Gastroesophageal sphincter (tissue), 4 donors: ENCODE measurements at regions not wholly inside any gene's neighbourhood (a gene's known extent, or its start where the extent isn't known, plus 50 kb on each side); places are given as distances from the start of the nearest gene placed in this dataset.

Experiments used
- ATAC-seq: fragments of 150-250 bp; one replicate; pipeline ENCODE4 v1.9.1; 2016; ENCODE audit warnings: mild to moderate bottlenecking, moderate library complexity
- H3K27ac ChIP-seq, 4 donors: fragments of 200-600 bp; sonication (generic) in 3 of 4; 1 replicate in 3 of 4; 2 replicates in 1 of 4; pipeline ENCODE4 v1.5.1; 2016 to 2019
- H3K27me3 ChIP-seq: fragments of 200-600 bp; sonication (generic); one replicate; pipeline ENCODE4 v1.5.1; 2019
- H3K36me3 ChIP-seq, 2 donors: fragments of 200-600 bp; sonication (generic); one replicate each; pipeline ENCODE4 v1.5.1; 2019; ENCODE audit warnings: control low read depth in 1 of 2
- H3K4me1 ChIP-seq, 3 donors: fragments of 200-600 bp; sonication (generic); 1 replicate in 2 of 3; 2 replicates in 1 of 3; pipeline ENCODE4 v1.5.1; 2016 to 2019; ENCODE audit warnings: control low read depth in 2 of 3
- H3K4me3 ChIP-seq, 2 donors: fragments of 200-600 bp; sonication (generic); one replicate each; pipeline ENCODE4 v1.5.1; 2019; ENCODE audit warnings: mild to moderate bottlenecking in 1 of 2, moderate library complexity in 1 of 2
- H3K9me3 ChIP-seq, 3 donors: fragments of 200-600 bp; sonication (generic); one replicate each; pipeline ENCODE4 v1.5.1; 2017 to 2019; ENCODE audit warnings: control low read depth in 2 of 3
- EP300 ChIP-seq: sonication (generic); formaldehyde crosslinking; IDR thresholded peaks from one replicate; pipeline ENCODE4 v1.6.1; 2017; ENCODE audit warnings: antibody characterized with exemption, mild to moderate bottlenecking
- POLR2A ChIP-seq, 2 donors: fragments of 450-650 bp; IDR thresholded peaks; one replicate each; pipeline ENCODE4 v1.6.1; 2017; ENCODE audit warnings: antibody characterized with exemption in 2 of 2, mild to moderate bottlenecking in 2 of 2, moderate library complexity in 1 of 2
- POLR2AphosphoS5 ChIP-seq: sonication (generic); formaldehyde crosslinking; IDR thresholded peaks from one replicate; pipeline ENCODE4 v1.6.1; 2017; ENCODE audit warnings: antibody characterized with exemption
- WGBS, 2 donors: methylation state at CpG; one replicate each; pipeline ENCODE4 v1.1.5; 2018; ENCODE audit warnings: low coverage in 1 of 2; 5-methylcytosine and 5-hydroxymethylcytosine counted together
- TF ChIP-seq, protein P1 (sequence below), 4 experiments: fragments of 200-600 bp in 2 of 4; fragments of 450-650 bp in 2 of 4; sonication (generic) in 1 of 4; IDR thresholded peaks; one replicate each; pipeline ENCODE4 v1.5.1; 2017 to 2019; ENCODE audit warnings: antibody characterized with exemption in 4 of 4, mild to moderate bottlenecking in 2 of 4, moderate library complexity in 2 of 4

DNA sequence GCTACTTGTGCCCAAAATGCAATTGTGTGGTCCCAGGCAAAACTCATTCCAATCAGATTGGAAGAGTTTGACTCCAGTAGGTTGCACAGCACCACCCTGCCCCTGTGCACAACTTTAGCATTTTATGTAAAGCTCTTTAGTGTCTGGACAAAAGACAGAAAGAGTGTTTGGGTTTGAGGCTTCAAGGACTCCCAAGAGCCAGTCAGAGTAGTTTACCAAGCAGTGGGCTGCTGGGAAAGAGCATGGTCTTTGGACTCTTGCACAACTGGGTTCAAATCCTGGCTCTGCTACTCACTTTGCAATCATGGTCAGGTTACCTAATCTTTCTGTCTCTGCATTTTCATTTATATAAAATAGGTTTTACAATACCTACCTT is 75.8 kb upstream of the UMPS start:
- Histone ChIP-seq H3K4me1 (no peaks in the 10 kb centered on the region), H3K27me3 (no peaks in the 10 kb centered on the region), H3K4me3 (no peak overlapping the region), H3K9me3 (no peaks in the 10 kb centered on the region), H3K27ac (no peak overlapping the region), H3K36me3 (peaks cover 0 to 65% of the 10 kb centered on the region in 2 donors)
- ATAC-seq, result no peak
- TF ChIP-seq POLR2AphosphoS5, result no peak

DNA sequence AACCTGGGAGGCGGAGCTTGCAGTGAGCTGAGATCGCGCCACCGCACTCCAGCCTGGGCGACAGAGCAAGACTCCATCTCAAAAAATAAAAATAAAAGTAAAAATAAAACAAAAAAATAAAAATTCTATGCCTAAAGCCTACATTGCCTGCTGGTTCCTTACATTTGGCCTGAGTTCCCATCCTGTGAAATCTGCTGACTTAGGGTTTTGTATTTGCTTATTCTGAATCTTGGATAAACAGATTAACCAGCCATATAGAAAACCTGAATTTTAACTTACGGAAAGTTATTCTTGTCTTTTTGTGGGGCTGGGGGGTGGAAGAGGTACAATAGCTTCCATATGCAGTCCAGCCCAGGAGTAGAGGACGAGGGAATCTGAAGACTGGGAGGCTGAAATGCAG is 73.7 kb upstream of the UMPS start:
- 100% methylated on average over 2 of the region's 7 CpGs; no CpG with 5 or more reads in 1 of the 2 donors for WGBS, 2 donors
- no peak overlapping the region for H3K27ac ChIP-seq
- no peak overlapping the region for H3K4me3 ChIP-seq
- H3K27me3 ChIP-seq, result no peaks in the 10 kb centered on the region
- ATAC-seq, result no peak
- TF ChIP-seq POLR2AphosphoS5 (no peak), EP300 (no peak), POLR2A (IDR thresholded peaks at IDR 0.05) (no peak)
- TF ChIP-seq, protein P1, sequence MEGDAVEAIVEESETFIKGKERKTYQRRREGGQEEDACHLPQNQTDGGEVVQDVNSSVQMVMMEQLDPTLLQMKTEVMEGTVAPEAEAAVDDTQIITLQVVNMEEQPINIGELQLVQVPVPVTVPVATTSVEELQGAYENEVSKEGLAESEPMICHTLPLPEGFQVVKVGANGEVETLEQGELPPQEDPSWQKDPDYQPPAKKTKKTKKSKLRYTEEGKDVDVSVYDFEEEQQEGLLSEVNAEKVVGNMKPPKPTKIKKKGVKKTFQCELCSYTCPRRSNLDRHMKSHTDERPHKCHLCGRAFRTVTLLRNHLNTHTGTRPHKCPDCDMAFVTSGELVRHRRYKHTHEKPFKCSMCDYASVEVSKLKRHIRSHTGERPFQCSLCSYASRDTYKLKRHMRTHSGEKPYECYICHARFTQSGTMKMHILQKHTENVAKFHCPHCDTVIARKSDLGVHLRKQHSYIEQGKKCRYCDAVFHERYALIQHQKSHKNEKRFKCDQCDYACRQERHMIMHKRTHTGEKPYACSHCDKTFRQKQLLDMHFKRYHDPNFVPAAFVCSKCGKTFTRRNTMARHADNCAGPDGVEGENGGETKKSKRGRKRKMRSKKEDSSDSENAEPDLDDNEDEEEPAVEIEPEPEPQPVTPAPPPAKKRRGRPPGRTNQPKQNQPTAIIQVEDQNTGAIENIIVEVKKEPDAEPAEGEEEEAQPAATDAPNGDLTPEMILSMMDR (IDR thresholded peaks at IDR 0.05), result no peak
- no peaks in the 10 kb centered on the region for H3K4me1 ChIP-seq
- H3K9me3 ChIP-seq, result no peaks in the 10 kb centered on the region
- H3K36me3 ChIP-seq, result peaks cover 0 to 61% of the 10 kb centered on the region in 2 donors

DNA sequence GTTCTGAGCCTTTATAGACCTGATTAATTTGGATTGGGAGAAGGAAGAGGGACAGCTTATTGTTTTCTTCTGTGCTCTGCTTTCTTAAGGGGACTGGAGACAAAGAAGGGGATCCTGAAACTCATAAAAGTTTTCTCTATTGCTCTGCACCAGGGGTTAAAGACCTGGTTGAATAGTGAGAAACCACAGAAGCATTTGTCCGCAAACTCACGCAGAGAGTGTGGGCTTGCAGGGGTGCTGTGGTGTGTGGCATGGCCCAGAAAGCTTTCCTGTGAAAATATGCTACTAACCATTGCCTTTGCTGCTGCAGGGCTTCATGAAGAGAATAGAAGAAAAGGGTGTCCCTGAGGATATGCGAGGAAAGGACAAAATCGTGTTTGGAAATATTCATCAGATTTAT is 73.1 kb upstream of the UMPS start:
- H3K36me3 ChIP-seq, result peaks cover 0 to 60% of the 10 kb centered on the region in 2 donors
- H3K9me3 ChIP-seq, result no peaks in the 10 kb centered on the region

DNA sequence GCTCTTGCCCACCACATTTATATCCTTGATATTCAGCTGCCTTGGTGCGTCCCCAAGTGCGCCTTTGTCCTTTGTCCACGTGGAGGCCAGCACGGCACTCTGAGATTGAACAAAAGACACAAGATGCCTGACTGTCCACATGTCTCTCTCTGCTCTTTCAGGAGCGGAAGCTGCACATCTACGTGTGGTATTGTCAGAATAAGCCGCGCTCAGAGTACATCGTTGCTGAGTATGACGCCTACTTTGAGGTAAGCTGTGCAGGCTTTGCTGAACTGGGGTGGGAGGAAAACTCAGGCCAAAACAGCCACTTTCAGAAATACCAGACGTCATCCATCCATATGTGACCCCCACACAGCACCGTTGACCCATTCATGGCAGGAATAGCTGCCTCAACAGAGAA is 72.0 kb upstream of the UMPS start:
- peaks cover 0 to 60% of the 10 kb centered on the region in 2 donors for H3K36me3 ChIP-seq
- 94% methylated on average over 7 of the region's 12 CpGs; no CpG with 5 or more reads in 1 of the 2 donors for WGBS, 2 donors
- H3K4me3 ChIP-seq, result no peak overlapping the region
- no peak for TF ChIP-seq EP300
- no peak for TF ChIP-seq POLR2AphosphoS5
- no peak for TF ChIP-seq POLR2A (IDR thresholded peaks at IDR 0.05)
- TF ChIP-seq, protein P1 (IDR thresholded peaks at IDR 0.05), result no peak
- no peaks in the 10 kb centered on the region for H3K27me3 ChIP-seq
- H3K27ac ChIP-seq, result no peak overlapping the region
- no peaks in the 10 kb centered on the region for H3K9me3 ChIP-seq
- no peaks in the 10 kb centered on the region for H3K4me1 ChIP-seq
- ATAC-seq, result no peak

More for the DNA sequence above, 73.1 kb upstream of the UMPS start:
- H3K4me3 ChIP-seq, result no peak overlapping the region
- TF ChIP-seq, protein P1 (IDR thresholded peaks at IDR 0.05), result no peak
- TF ChIP-seq EP300 (no peak), POLR2AphosphoS5 (no peak), POLR2A (IDR thresholded peaks at IDR 0.05) (no peak)
- WGBS, 2 donors, result 86 to 95% methylated on average over 1 to 4 of the region's 4 CpGs
- no peaks in the 10 kb centered on the region for H3K4me1 ChIP-seq
- no peaks in the 10 kb centered on the region for H3K27me3 ChIP-seq
- ATAC-seq, result no peak
- H3K27ac ChIP-seq, result no peak overlapping the region

DNA sequence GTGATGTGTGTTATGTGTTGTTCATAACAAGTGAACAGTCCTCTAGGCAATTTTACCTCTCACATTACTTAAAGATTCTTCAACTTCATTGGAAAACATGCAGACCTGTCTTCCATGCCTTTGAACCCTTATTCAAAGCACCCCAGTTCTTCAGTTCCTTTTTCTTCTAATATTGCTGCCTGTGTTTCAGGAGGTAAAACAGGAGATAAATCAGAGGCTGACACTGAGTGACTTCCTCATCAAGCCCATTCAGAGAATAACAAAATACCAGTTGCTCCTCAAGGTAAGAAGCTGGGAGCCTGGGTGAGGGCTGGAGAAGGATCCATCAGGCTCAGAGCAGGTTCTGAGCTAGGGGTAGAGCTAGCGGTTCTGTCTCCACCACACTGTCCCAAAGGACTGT is 71.1 kb upstream of the UMPS start:
- ATAC-seq, result no peak
- Histone ChIP-seq H3K36me3 (peaks cover 0 to 51% of the 10 kb centered on the region in 2 donors), H3K27me3 (no peaks in the 10 kb centered on the region), H3K9me3 (no peaks in the 10 kb centered on the region), H3K27ac (no peak overlapping the region), H3K4me1 (no peaks in the 10 kb centered on the region), H3K4me3 (no peak overlapping the region)
- WGBS, 2 donors, result no CpG with 5 or more reads among the region's 1 CpG
- TF ChIP-seq EP300 (no peak), POLR2A (IDR thresholded peaks at IDR 0.05) (no peak), POLR2AphosphoS5 (no peak)
- TF ChIP-seq, protein P1 (IDR thresholded peaks at IDR 0.05), result no peak

DNA sequence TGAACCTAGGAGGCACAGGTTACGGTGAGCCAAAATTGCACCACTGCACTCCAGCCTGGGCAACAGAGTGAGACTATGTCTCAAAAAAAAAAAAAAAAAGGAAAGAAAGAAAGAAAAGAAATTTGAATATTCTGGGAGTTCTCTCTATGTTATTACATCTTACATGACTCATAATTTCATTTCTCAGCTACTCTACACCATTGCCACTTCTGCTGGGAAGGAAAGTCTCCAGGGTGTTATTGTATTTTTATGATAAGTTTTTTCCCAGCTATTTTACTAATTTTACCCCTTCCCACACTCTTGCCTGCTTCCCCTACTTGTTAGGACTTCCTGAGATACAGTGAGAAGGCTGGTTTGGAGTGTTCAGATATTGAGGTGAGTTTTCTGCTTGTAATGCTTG is 69.7 kb upstream of the UMPS start:
- Histone ChIP-seq H3K9me3 (no peaks in the 10 kb centered on the region), H3K4me1 (no peaks in the 10 kb centered on the region), H3K27me3 (no peaks in the 10 kb centered on the region), H3K4me3 (no peak overlapping the region), H3K27ac (no peak overlapping the region), H3K36me3 (peaks cover 0 to 44% of the 10 kb centered on the region in 2 donors)
- TF ChIP-seq POLR2AphosphoS5 (no peak), EP300 (no peak), POLR2A (IDR thresholded peaks at IDR 0.05) (no peak)
- TF ChIP-seq, protein P1 (IDR thresholded peaks at IDR 0.05), result no peak
- WGBS, 2 donors, result 91 to 100% methylated on average over 1 of the region's 1 CpG
- no peak for ATAC-seq
